ENCODE measurements at regions not wholly inside any gene's neighbourhood (a gene's known extent, or its start where the extent isn't known, plus 50 kb on each side); places are given as distances from the start of the nearest gene placed in this dataset.

DNA sequence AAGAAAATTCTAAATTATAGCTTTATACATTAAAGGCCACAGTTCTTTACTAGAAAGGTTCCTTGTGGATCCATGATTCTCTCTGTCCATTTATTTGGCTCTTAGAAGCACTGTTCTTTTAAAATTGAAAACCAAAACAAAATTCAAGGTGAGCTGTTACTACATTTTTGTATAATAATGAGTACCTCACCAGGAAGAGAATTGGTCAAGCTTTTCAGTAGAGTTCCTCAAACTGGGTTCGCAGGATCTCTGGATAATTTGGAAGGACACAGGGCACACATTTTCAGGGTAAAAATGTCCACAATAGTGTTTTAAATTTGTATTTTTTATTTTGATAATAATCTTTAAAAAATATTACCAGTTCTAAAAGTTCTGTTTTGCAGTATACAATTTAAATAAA is 93.0 kb downstream of the PPP1R3A start:
- DNase-seq (ENCODE audit: low spot score), result no peak

DNA sequence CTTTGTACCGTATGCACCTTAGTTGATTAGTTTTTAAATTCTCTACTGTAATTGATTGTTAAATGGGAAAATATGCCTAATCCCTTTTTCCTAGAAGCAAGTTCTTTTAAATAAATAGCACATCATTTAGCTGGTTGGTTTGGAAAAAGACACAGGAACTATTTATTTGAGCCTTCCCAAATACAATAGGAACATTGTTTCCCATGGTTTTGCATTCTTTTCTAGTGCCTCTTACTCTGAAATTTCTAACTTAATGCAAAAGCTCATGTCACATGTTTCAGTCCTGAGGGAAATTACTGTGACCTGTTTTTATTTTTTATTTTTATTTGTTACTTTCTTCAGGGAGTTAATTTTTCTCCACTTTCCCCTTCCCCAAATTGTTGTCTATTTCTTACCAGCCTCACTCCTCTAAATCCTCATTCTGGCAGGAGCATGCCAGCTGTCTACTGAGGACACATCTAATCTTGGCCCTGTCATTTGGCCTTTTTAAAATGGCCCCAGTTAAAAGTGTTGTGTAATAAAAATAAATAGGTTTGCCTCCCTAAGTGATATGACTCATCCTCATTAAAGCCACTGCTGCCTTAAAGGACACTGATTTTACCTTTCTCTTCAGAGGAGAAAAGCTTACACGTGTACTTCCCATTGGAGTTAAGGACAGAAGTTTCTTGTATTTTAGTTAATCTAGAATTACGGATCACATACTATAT is 94.5 kb downstream of the PPP1R3A start:
- DNase-seq (ENCODE audit: low spot score), result no peak

DNA sequence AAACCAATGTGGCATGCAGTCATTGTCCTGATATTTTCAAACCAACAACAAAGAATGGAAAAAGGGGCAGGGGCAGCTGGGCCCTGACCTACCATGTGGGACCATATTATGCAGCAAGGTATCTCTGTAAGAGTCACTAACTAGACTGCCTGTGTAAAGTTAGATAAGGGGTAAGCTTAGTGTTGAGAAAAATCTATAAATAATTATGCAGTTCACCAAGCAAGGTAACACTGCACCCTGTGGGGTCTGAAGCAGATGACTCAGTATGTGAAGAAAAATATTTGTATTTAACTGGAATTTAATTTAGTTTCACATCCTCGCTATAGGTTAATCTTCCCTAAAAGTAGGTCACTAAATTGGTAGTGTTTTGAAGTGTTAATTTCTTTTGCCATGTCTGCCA is 99.3 kb downstream of the PPP1R3A start:
- no peak for DNase-seq (ENCODE audit: low spot score)

DNA sequence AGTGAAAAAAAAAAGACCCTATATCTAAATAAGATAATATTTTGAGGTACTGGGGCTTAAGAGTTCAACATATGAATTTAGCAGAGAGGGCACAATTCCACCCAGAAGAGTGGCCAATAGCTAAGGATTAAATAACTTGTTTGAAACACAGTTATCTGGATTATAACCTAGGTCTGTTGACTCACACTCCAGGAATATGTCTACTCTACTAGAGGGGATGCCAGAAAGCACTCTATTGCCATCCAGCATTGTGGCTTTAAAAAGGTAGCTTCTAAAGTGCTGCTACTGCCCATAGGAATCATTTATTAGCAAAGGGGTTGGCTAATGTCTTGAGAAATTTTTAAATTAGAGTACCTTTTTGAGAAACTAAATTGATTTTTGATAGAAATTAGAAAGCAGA is 102.2 kb downstream of the PPP1R3A start:
- DNase-seq (ENCODE audit: low spot score), result no peak

DNA sequence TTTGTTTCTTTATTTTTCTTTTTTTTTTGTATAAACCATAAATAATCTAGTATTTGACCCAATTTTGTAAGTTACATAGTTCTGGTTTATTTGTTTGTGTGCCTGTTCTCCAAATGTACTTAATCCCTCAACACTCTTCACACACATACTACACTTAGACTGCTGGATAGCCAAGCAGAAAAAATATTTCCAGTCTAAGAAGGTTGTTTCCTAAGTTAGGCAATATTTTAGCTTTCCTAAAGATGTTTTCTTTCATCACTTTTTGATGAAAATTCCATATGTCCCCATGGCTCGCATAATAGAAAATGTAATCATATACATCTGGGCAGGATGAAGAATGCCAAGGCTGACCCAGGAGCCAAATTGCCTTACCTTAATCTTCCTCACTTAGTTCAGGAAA is 105.3 kb downstream of the PPP1R3A start:
- DNase-seq (ENCODE audit: low spot score), result no peak

DNA sequence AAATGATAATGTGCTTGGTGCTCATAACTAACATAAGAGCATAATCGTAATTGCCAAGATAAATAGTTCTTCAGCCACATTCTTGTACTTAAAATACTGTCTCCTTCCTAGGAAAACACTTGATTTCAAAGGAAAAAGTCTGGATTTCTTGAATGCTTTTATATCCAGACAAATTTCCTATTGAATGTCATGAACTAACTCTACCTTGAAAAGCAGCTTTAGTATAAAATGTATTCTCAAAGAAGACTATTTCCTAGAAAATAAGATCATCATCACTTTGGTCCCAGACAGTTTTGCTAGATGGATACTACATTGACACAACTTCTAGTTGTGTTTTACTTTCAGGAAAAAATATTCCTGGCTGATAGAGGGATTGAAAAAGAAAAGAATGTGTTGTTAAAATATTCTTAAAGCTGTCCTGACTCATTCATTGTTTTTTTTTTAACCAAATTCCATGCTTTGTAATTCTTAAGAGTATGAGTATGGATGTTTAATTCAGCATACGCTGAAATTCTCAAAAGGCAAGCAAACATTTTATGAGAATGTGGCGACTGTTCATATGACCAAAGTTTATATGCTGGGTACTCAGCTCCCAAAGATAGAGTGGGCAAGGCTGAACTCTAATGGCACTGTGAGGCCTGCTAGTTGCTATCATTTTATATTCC is 106.1 kb downstream of the PPP1R3A start:
- DNase-seq (ENCODE audit: low spot score), result no peak

DNA sequence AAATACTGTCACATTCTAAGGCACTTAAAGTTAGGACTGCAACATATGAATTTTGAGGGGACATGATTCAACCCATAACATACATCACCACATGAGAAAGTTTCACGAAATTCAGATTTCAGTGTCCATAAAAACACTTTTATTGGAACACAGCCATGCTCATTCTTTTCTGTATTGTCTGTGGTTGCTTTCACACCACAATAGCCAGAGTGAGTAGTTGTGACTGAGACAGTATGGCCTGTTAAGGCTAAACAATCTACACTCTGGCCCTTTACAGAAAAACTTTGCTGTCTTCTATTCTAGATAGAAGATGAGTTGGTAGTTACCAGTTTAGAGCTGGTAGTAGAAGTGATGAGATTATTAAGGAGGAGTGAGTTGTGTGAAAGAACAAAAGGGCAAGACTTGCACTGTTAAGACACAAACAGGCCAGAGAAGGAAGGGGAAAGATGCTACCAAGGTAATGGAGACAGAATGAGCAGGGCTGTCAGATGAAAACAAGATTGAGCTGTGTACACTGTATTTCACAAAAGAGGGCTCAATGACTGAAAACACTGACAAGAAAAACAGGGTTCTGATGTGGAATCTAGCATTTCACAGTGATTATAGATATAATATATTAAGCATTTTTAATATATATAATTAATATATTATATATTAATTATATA is 108.6 kb downstream of the PPP1R3A start:
- DNase-seq (ENCODE audit: low spot score), result no peak

DNA sequence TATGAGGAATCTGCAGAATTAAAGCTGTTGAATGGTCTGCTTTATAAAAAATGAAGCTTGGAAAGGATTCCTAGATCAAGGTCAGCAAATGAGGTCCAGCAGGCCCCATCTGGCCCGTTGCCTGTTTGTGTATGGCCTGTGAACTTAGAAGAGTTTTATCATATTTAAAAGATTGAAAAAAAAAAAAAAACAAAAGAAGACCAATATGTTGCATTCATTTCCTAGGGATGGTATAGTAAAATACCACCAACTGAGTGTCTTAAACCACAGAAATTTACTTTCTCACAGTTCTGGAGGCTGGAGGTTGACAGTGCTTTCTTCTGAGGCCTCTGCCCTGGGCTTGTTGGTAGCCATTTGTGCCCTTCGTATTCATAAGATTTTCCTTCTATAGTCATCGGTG is 109.2 kb downstream of the PPP1R3A start:
- no peak for DNase-seq (ENCODE audit: low spot score)

DNA sequence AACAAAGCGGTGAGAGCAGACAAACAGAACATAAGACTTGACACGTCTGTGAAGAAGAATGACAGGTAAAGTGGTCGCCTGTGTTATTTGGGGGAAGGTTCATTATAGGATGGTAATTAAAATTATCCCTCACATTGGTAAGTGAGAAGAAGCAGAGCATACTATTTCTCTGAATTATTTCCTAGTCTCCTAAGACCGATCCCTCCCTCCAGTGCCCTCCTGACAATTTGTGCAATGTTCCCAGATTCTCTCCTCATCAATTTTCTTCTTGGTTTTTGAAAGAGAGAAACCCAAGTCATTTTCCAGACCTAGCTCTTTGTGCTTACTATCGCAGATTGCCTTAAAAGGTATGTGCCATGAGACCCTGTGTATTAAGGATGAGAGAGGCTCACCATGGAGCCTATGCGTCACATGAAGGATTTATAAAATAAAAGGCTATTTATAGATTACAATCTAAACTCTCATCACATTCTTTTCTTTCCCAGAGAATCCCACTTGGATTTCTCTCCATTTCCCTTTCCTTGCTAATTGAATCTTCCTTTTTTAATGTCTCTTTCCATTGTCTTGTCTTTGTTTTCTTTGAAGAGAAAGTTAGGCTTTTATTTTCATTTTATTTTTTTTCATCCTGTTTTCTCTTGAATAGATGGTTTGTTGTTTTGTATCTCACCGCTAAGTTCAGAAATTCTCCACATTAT is 112.0 kb downstream of the PPP1R3A start:
- DNase-seq (ENCODE audit: low spot score), result no peak

DNA sequence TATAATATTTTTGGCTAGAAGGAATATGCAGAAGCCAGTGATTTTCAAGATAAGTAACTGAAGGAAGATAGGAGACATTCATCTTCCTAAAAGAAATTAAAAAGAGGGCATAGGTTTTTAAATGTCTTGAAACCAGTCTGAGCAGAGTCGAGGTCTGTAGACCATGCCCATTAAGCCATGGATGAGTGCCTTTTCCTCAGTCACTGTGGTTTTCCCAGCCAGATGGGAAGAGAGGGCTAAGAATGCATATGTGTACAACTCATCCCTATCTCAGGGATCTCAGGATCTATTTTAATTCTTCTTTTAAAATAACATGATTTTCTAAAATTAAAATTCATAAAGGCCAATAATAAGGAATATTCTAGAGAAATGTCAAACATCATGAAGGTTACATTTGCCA is 112.8 kb downstream of the PPP1R3A start:
- DNase-seq (ENCODE audit: low spot score), result no peak

DNA sequence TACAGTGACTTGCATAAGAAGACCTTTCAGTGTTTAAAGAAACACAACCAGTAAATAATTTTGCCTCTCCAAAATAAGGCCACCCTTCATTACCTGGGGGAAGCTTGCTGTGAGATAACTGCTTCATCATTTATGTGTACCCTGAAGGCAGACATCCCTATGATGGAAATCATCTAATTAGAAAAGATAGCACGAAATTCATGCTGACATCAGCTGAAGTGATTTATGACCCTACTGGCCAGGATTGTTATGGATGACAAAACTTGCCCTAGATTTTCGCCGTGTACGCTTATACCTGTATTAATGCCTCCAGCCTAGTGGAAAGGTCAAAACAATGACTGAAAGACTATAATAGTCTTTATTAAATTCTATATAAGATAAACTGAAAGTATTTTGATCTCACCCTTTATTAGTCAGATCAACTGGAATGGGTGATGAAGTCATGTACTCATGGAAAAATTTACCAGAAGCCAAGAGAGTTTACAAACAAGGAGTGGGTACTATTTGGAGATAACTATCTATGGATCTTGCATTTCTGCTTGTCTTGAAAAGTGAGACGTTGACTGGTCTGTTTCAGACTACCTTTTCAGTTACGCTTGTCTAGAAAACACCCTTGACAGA is 114.2 kb downstream of the PPP1R3A start:
- no peak for DNase-seq (ENCODE audit: low spot score)

DNA sequence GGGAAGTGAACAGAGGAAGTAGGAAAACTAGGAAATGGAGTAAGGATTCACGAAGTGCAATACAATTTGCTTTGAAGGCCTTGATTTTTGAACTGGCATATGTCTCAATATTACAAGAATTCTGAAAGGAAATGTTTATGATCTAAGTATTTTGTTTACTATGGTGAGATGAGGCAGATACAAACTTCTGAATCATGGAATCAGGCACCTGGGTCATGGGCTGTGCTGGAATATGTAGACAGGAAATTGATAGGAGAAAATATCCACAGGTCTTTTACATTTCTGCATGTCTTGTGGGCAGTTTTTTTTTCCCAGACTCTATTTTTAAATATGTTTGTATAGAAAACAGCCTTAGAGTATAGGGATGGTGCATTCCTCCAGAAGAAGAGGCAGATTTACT is 117.1 kb downstream of the PPP1R3A start:
- DNase-seq (ENCODE audit: low spot score), result no peak

DNA sequence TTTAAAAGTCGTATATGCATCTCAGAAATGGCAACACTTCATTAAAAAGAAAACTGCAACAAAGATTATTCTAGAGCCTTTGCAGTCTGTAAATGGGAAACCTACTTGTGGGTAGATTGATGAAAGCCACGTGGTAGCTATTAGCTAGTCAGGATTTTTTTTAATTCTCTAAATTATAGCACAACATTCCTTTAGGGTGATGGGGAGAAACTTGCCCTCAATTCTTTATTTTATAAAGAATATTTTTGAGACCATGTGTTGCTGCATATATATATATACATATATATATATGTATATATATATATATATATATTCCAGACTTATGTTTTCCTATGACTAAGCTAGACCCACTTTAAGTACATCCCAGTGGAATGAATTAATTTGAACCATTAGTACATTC is 118.0 kb downstream of the PPP1R3A start:
- no peak for DNase-seq (ENCODE audit: low spot score)

DNA sequence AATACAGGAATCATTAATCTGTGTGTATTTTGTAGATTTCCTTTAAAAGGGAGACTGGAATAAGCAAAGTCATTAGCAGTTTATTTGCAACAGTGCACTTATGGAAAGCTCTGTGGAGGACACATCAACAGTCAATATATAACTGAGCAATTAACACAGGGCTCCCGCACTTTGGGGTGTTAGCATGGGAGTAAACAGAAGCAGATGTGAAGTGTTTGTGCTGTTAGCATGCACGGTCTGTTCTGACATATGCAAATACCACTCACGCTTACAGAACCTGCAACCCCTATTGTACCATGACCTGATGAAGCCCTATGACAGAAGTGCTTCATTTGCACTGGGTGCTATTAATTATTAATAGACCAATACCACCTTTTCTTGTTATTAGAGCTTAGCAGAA is 118.9 kb downstream of the PPP1R3A start:
- DNase-seq (ENCODE audit: low spot score), result no peak

DNA sequence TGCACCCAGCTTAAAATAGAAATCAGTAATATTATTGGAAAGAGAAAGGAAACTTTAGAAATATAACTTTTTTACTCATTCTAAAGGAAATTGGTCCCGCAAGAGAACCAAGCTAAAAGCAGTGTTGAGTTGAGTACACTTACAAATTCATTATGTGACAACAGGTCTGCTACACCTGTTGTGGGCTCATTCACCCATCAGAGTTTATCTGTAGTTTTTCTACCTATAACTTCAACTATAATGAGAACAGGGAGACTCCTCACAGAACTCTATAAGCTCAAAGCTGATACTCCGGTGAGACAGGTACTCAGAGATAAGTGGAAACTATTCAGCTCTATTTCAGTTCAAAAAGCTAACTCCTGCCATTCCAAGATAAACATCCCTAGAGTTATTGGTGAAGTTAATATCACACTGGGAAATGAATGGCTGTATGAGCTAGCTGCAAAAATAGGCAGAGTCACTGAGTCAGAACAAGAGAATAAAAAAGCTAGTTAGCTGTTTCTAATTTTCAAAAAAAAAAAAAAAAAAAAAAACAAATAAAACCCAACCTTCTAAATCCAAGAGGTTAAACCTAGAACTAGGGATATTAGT is 121.3 kb downstream of the PPP1R3A start:
- no peak for DNase-seq (ENCODE audit: low spot score)

DNA sequence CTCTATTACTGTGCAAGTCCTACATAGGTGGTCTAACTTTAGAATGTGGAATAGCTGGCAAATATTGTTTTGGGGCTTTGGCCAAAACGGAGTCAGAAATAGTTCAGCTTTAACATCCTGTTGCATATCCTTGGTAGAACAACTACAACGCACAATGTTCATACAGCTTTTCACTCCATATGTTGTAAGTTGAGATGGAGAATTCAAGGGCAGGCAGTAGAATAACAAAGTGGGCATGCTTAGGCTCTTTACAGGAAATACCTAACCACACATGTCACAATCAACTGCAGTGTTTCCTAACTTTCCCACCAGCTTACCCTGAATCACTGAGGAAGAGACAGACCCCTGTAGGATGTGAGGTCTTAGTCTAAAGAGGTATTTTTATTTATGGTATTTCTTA is 122.3 kb downstream of the PPP1R3A start:
- no peak for DNase-seq (ENCODE audit: low spot score)

DNA sequence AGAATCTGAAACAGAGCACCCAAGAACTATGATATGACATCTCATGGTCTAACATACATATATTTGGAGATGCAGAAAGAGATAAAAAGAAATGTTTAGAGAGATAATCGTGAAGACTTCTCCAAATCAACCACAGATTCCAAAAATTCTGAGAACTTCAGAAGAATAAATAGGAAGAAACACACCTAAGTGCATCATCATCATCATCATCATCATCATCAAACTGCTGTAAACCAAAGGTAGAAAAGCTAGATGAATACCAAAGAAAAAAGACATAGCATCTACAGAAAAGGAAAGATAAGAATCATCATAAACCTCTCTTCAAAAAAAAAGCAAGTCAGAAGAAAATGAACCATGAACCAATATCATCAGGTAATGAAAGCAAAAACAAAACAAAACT is 124.2 kb downstream of the PPP1R3A start:
- no peak for DNase-seq (ENCODE audit: low spot score)

DNA sequence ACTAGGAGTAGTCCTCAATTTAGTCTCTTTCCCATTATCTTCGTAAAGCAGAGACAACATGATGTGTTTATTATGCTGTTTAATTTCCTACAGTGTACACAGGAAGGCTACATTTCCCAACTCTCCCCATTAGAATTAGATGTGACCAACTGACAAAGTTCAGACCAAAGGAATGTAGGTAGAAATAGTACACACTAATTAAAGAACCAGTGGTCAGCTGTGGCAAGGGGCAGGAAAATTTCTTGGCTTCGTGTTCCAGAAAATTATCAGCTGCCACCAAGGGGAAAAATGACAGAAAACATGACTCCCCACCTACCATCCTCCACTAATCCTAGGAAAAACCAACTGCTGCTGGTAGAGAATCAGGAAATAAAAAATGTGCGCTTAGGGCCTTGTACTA is 125.6 kb downstream of the PPP1R3A start:
- DNase-seq (ENCODE audit: low spot score), result no peak

DNA sequence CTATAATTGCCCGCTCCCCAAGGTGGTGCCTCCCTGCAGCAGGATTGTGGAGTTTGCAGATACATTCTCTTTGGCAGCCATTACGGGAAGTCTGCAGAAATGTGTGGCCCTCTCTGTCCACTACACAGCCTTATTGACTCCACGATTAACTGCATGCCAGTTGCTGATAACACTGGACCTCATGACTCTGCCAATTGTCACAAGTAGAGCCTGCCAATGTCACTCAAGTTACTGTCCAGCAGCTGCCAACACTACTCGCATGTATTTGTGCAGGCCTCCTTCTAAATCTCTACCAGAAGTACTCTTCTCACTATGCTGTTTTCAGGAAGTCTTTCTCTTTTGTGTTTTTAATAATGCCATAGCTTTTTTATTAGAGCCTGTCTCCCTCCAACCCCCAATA is 128.8 kb downstream of the PPP1R3A start:
- no peak for DNase-seq (ENCODE audit: low spot score)

DNA sequence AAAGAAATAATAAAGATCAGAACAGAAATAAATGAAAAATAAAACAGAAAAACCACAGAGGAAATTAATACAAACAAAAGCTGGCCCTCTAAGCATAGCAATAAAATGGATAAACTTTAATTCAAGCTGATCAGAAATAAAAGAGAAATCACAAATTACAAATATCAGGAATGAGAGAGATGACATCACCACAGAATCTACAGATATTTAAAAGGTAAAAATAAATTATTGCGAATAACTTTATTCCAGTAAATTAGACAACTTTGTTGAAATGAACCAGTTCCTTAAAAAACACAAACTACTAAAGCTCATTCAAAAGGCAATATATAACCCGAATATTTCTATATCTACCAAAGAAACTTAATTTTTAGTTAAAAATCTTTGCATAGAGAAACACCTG is 131.7 kb downstream of the PPP1R3A start:
- no peak for DNase-seq (ENCODE audit: low spot score)

DNA sequence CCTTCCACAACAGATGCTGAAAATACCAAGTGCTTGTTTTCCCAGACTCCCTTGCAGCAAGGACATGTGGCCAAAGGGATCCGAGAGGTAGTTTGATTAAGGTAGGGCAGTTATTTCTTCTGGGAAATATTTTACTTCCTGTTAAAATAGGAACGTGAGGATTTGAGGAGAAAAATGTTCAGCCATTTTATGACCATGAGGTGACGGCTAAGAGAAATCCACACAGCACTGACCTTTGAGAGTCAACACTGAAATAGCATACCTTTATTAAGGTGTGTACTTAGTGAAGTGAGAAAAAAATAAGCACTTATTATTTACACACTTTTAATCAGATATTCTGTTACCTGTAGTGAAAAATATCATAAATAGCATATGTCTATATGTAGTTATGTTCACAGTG is 133.9 kb downstream of the PPP1R3A start:
- DNase-seq (ENCODE audit: low spot score), result no peak

DNA sequence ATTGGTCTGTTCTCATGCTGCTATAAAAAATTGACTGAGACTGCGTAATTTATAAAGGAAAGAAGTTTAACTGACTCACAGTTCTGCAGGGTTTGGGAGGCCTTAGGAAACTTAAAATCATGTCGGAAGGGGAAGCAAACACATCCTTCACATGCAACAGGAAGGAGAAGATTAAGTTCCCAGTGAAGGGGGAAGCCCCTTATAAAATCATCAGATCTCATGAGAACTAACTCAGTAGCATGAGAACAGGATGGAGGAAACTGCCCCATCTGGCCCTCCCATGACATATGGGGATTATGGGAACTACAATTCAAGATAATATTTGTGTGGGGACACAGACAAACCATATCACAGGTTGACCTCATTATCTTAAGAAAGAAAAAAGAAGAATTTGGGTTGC is 134.5 kb downstream of the PPP1R3A start:
- DNase-seq (ENCODE audit: low spot score), result no peak

Measured in ecto neural progenitor cell (in vitro differentiated cells).